Lower lobe of right lung (tissue), 2 donors: ENCODE measurements at regions not wholly inside any gene's neighbourhood (a gene's known extent, or its start where the extent isn't known, plus 50 kb on each side); places are given as distances from the start of the nearest gene placed in this dataset.

Source experiments
- ATAC-seq, 2 donors: fragments of 200-7000 bp; cut with Tn5 transposase; one replicate each; pipeline ENCODE4 v1.9.1; 2020 to 2022; ENCODE audit warnings: mild to moderate bottlenecking in 2 of 2, moderate library complexity in 2 of 2
- DNase-seq: peaks from one replicate; pipeline ENCODE4 v3.0.0-alpha.2; 2020
- H3K27ac ChIP-seq: fragments of 200-600 bp; one replicate; pipeline ENCODE4 v1.8.0; 2022
- H3K27me3 ChIP-seq: fragments of 200-600 bp; one replicate; pipeline ENCODE4 v1.8.0; 2022; ENCODE audit warnings: low read depth
- H3K36me3 ChIP-seq: fragments of 200-600 bp; one replicate; pipeline ENCODE4 v1.8.0; 2022; ENCODE audit warnings: mild to moderate bottlenecking
- H3K4me1 ChIP-seq: fragments of 200-600 bp; one replicate; pipeline ENCODE4 v1.8.0; 2022
- H3K4me3 ChIP-seq: fragments of 200-600 bp; one replicate; pipeline ENCODE4 v1.8.0; 2022; ENCODE audit warnings: mild to moderate bottlenecking
- H3K9me3 ChIP-seq: fragments of 200-600 bp; one replicate; pipeline ENCODE4 v1.8.0; 2022
- CTCF ChIP-seq: fragments of 200-600 bp; IDR thresholded peaks from one replicate; pipeline ENCODE4 v1.8.0; 2022; ENCODE audit warnings: antibody characterized with exemption, mild to moderate bottlenecking
- intact Hi-C: fragments of 100-400 bp; cut with DNase I; formaldehyde crosslinking; loops from one replicate; pipeline ENCODE4 v1.11.0; 2022
- donor health status: DM: no; HTN: yes; CAD: no; lungs with severe emphysema.

GRCh38 chr12:113663396-113663795, 191.7 kb upstream of the LHX5 start:
- no peak for ATAC-seq
- peaks cover 35% of the 10 kb centered on the region for H3K27me3 ChIP-seq

GRCh38 chr12:113660936-113661335, 189.3 kb upstream of the LHX5 start:
- DNase-seq: no peak
- H3K27ac ChIP-seq: no peak overlapping the region
- no peak for TF ChIP-seq CTCF
- H3K4me3 ChIP-seq: no peak overlapping the region
- ATAC-seq: no peak
- H3K27me3 ChIP-seq: peaks cover 12% of the 10 kb centered on the region
- H3K36me3 ChIP-seq: no peaks in the 10 kb centered on the region
- no peaks in the 10 kb centered on the region for H3K9me3 ChIP-seq
- intact Hi-C loops: no loop called here
- no peaks in the 10 kb centered on the region for H3K4me1 ChIP-seq

More at GRCh38 chr12:113663396-113663795, 191.7 kb upstream of the LHX5 start:
- no peaks in the 10 kb centered on the region for H3K4me1 ChIP-seq
- no peak for DNase-seq
- H3K9me3 ChIP-seq: no peaks in the 10 kb centered on the region
- H3K4me3 ChIP-seq: no peak overlapping the region
- TF ChIP-seq CTCF: no peak
- intact Hi-C loops: no loop called here
- H3K27ac ChIP-seq: no peak overlapping the region
- H3K36me3 ChIP-seq: no peaks in the 10 kb centered on the region

DNA sequence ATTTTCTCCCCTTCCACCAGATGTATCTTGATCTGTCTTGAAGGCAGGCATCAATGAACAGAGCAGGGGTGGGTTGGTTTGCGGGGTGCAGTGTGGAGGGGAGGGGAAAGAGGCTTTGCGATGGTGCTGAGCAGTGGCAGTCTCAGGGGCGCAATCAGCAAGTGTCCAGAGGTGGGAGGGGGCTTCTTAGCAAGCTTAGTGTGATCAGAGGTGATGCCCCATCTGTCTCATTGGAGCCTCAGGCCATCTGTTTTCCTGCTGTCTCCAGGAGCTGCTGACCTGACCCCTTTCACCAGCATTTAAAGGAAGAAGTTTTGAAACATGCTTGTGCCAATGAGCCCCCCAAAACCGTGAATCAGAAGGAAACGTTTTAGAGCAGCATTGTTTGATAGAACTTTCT, 187.7 kb upstream of the LHX5 start:
- H3K27me3 ChIP-seq: peaks cover 17% of the 10 kb centered on the region
- DNase-seq (no peak), ATAC-seq (no peak)
- no peaks in the 10 kb centered on the region for H3K4me1 ChIP-seq
- TF ChIP-seq CTCF: no peak
- no peak overlapping the region for H3K4me3 ChIP-seq
- H3K36me3 ChIP-seq: no peaks in the 10 kb centered on the region
- intact Hi-C loops: no loop called here
- no peak overlapping the region for H3K27ac ChIP-seq
- no peaks in the 10 kb centered on the region for H3K9me3 ChIP-seq

DNA sequence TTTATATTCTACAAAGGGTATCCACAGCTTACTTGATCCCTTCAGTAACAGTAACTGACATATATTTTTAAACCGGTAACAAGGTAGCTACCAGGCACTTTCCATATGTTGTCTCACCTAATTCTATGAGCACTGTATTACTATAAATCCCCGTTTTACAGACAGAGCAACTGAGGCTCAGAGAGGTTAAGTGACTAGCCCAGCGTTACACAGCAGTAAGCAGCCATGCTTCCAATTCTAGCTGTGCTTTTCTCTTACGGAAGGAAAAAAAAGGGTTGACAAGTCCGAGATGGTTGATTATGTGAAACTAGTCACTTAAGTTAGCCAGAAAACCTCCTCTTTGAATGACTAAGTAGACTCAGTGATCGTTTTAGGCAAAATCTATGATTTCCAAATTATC, 187.3 kb upstream of the LHX5 start:
- ATAC-seq: no peak
- no peak for TF ChIP-seq CTCF
- Histone ChIP-seq H3K27me3 (peaks cover 18% of the 10 kb centered on the region), H3K36me3 (no peaks in the 10 kb centered on the region), H3K4me3 (no peak overlapping the region), H3K4me1 (no peaks in the 10 kb centered on the region), H3K9me3 (no peaks in the 10 kb centered on the region), H3K27ac (no peak overlapping the region)
- intact Hi-C loops: no loop called here
- DNase-seq: no peak

DNA sequence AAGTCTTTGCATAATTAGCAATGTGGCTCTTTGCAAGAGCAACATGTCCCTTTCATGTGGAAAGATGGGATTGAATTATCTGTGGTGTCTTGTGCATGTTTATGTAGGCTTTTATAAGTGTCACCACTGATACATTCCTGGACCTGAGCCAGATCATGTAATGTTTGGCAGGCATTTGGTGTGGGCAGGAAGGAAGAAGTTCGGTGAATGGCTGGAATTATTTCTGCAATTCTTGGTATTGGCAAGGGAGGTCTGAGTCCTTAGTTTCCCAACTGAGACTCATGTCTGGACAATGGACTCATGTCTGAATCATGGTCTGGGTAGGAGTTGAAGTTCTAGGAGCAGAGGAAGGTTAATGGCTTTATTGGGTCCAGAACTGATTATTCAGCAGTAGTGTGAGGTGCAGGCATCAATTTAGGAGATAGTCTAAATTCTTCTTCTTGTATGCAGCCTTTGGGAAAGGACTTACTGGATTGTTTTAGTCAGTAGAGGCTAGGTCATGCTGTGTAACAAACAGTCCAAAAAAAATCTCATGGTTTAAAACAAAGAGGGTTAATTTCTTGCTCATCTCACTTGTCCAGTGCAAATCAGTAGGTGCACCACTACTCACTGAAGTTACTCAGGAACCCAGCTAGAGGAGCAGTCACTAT, 186.5 kb upstream of the LHX5 start:
- no peak for TF ChIP-seq CTCF
- H3K9me3 ChIP-seq: no peaks in the 10 kb centered on the region
- no peak overlapping the region for H3K27ac ChIP-seq
- H3K4me3 ChIP-seq: no peak overlapping the region
- no peaks in the 10 kb centered on the region for H3K4me1 ChIP-seq
- no peak for DNase-seq
- H3K36me3 ChIP-seq: no peaks in the 10 kb centered on the region
- intact Hi-C loops: no loop called here
- peaks cover 25% of the 10 kb centered on the region for H3K27me3 ChIP-seq
- ATAC-seq: no peak
